GM18868 (cell line): ENCODE measurements at regions not wholly inside any gene's neighbourhood (a gene's known extent, or its start where the extent isn't known, plus 50 kb on each side); places are given as distances from the start of the nearest gene placed in this dataset.

Experiments
- ATAC-seq: cut with Tn5 transposase; IDR thresholded peaks from one replicate; pipeline ENCODE4 v1.9.1; 2021; ENCODE audit warnings: mild to moderate bottlenecking, moderate library complexity; ENCODE audit not compliant: unreplicated experiment

- ATAC-seq: no peak
Measured at GRCh38 chr11:92739491-92739890, 230.0 kb upstream of the MTNR1B start.

GRCh38 chr11:92740276-92740675 is 229.2 kb upstream of the MTNR1B start:
- ATAC-seq: no peak

- ATAC-seq: no peak
Measured at GRCh38 chr11:92744929-92745585, 224.4 kb upstream of the MTNR1B start.

- ATAC-seq: no peak
Measured at GRCh38 chr11:92750794-92751193, 218.7 kb upstream of the MTNR1B start.

GRCh38 chr11:92751594-92751993 is 217.9 kb upstream of the MTNR1B start:
- no peak for ATAC-seq

GRCh38 chr11:92752122-92752521 is 217.3 kb upstream of the MTNR1B start:
- no peak for ATAC-seq

GRCh38 chr11:92753161-92753560 is 216.3 kb upstream of the MTNR1B start:
- no peak for ATAC-seq

GRCh38 chr11:92758241-92758780 is 211.1 kb upstream of the MTNR1B start:
- ATAC-seq: no peak

- ATAC-seq: no peak
Measured at GRCh38 chr11:92759571-92760214, 209.8 kb upstream of the MTNR1B start.

GRCh38 chr11:92762121-92762540 is 207.3 kb upstream of the MTNR1B start:
- ATAC-seq: no peak

- no peak for ATAC-seq
Measured at GRCh38 chr11:92763336-92763735, 206.1 kb upstream of the MTNR1B start.

- no peak for ATAC-seq
Measured at GRCh38 chr11:92764128-92764527, 205.3 kb upstream of the MTNR1B start.

GRCh38 chr11:92765082-92765840 is 204.2 kb upstream of the MTNR1B start:
- no peak for ATAC-seq

GRCh38 chr11:92765965-92766371 is 203.5 kb upstream of the MTNR1B start:
- ATAC-seq: peak; percentile 50

- ATAC-seq: peak; percentile 31
Measured at GRCh38 chr11:92766698-92767097, 202.8 kb upstream of the MTNR1B start.

- no peak for ATAC-seq
Measured at GRCh38 chr11:92767416-92767815, 202.0 kb upstream of the MTNR1B start.

GRCh38 chr11:92768121-92768840 is 201.2 kb upstream of the MTNR1B start:
- ATAC-seq: no peak

GRCh38 chr11:92769112-92769511 is 200.3 kb upstream of the MTNR1B start:
- ATAC-seq: no peak

- no peak for ATAC-seq
Measured at GRCh38 chr11:92770419-92770818, 199.0 kb upstream of the MTNR1B start.

- ATAC-seq: no peak
Measured at GRCh38 chr11:92770981-92771380, 198.5 kb upstream of the MTNR1B start.

GRCh38 chr11:92771701-92772100 is 197.8 kb upstream of the MTNR1B start:
- no peak for ATAC-seq
